Mammary epithelial cell (primary cell): ENCODE measurements at regions not wholly inside any gene's neighbourhood (a gene's known extent, or its start where the extent isn't known, plus 50 kb on each side); places are given as distances from the start of the nearest gene placed in this dataset.

Source experiments
- CTCF ChIP-seq, 2 donors: IDR thresholded peaks in 1 of 2; conservative IDR thresholded peaks in 1 of 2; 2 replicates each; pipeline ENCODE4 v1.5.1; 2011 to 2012; ENCODE audit warnings: inconsistent platforms in 2 of 2, low read length in 2 of 2, mild to moderate bottlenecking in 2 of 2, control low read depth in 1 of 2, low read depth in 1 of 2; ENCODE audit not compliant: insufficient read depth in 1 of 2; ENCODE audit errors: extremely low read depth in 1 of 2
- EZH2 ChIP-seq: IDR thresholded peaks from 2 replicates; pipeline ENCODE4 v1.6.1; 2012; ENCODE audit warnings: low read length, inconsistent platforms, borderline replicate concordance

- no peak for TF ChIP-seq CTCF (conservative IDR thresholded peaks at IDR 0.05 in 1 of 2, IDR thresholded peaks at IDR 0.05 in 1 of 2; ENCODE audit: extremely low read depth in 1 of 2, insufficient read depth in 1 of 2, low read depth in 1 of 2, low read length in 2 of 2)
- TF ChIP-seq EZH2 = no peak
These were observed 72.2 kb downstream of the METRNL start for GRCh38 chr17:83151442-83152226.
